CD14-positive monocyte (primary cell): ENCODE measurements at regions not wholly inside any gene's neighbourhood (a gene's known extent, or its start where the extent isn't known, plus 50 kb on each side); places are given as distances from the start of the nearest gene placed in this dataset.

Experiments used
- DNase-seq, 3 donors: peaks; one replicate each; pipeline ENCODE4 v3.0.0-alpha.2; 2011 to 2022
- H2AFZ ChIP-seq: 2 replicates; pipeline ENCODE4 v1.6.0; 2012; ENCODE audit warnings: mild to moderate bottlenecking, low read depth, low read length, inconsistent platforms; ENCODE audit not compliant: insufficient read depth, poor library complexity, severe bottlenecking
- H3K27ac ChIP-seq, 2 donors: 1 replicate in 1 of 2; 2 replicates in 1 of 2; pipeline ENCODE4 v1.5.1; 2012 to 2013; ENCODE audit warnings: low read length in 2 of 2, control low read depth in 1 of 2, inconsistent platforms in 1 of 2, low read depth in 1 of 2, mild to moderate bottlenecking in 1 of 2
- H3K27me3 ChIP-seq, 2 donors: one replicate each; pipeline versions ENCODE4 v1.6.0 to v1.6.1; 2011 to 2013; ENCODE audit warnings: low read length in 2 of 2; ENCODE audit not compliant: control insufficient read depth in 2 of 2, insufficient read depth in 2 of 2
- H3K36me3 ChIP-seq, 2 donors: replicated peaks in 1 of 2; 1 replicate in 1 of 2; 2 replicates in 1 of 2; pipeline versions ENCODE4 v1.5.1 to v1.6.1; 2012 to 2013; ENCODE audit warnings: low read length in 2 of 2, control low read depth in 1 of 2, inconsistent platforms in 1 of 2, mild to moderate bottlenecking in 1 of 2; ENCODE audit not compliant: insufficient read depth in 2 of 2, control insufficient read depth in 1 of 2
- H3K4me1 ChIP-seq, 2 donors: 1 replicate in 1 of 2; 2 replicates in 1 of 2; pipeline versions ENCODE4 v1.5.1 to v1.6.1; 2012 to 2013; ENCODE audit warnings: low read length in 2 of 2, control low read depth in 1 of 2, inconsistent platforms in 1 of 2, mild to moderate bottlenecking in 1 of 2, moderate library complexity in 1 of 2; ENCODE audit not compliant: insufficient read depth in 2 of 2, control insufficient read depth in 1 of 2
- H3K4me2 ChIP-seq: replicated peaks from 2 replicates; pipeline ENCODE3; 2012; ENCODE audit warnings: low read length, moderate library complexity, mild to moderate bottlenecking; ENCODE audit not compliant: poor library complexity, severe bottlenecking; ENCODE audit errors: extremely low read depth
- H3K4me3 ChIP-seq, 3 experiments: fragments of 200-600 bp in 1 of 3; sonication (generic) in 1 of 3; replicated peaks in 1 of 3; 1 replicate in 2 of 3; 2 replicates in 1 of 3; pipeline ENCODE4 v1.5.1; 2011 to 2013; ENCODE audit warnings: low read length in 3 of 3, mild to moderate bottlenecking in 3 of 3, control low read depth in 2 of 3, low read depth in 2 of 3, inconsistent platforms in 1 of 3, moderate library complexity in 1 of 3
- H3K79me2 ChIP-seq: 2 replicates; pipeline ENCODE4 v1.6.0; 2012; ENCODE audit warnings: mild to moderate bottlenecking, control low read depth, inconsistent platforms, low read length, moderate library complexity; ENCODE audit not compliant: insufficient read depth
- H3K9ac ChIP-seq: 2 replicates; pipeline ENCODE4 v1.6.0; 2017; ENCODE audit warnings: low read length, mild to moderate bottlenecking; ENCODE audit not compliant: insufficient read depth, poor library complexity, severe bottlenecking
- H3K9me3 ChIP-seq, 2 donors: replicated peaks in 1 of 2; 1 replicate in 1 of 2; 2 replicates in 1 of 2; pipeline versions ENCODE4 v1.5.1 to v1.6.1; 2012 to 2013; ENCODE audit warnings: low read length in 2 of 2, control low read depth in 1 of 2; ENCODE audit not compliant: control insufficient read depth in 1 of 2, insufficient read depth in 1 of 2
- H4K20me1 ChIP-seq: 2 replicates; pipeline ENCODE4 v1.6.0; 2012; ENCODE audit warnings: mild to moderate bottlenecking, low read length, control low read depth, moderate library complexity; ENCODE audit not compliant: insufficient read depth
- H3K27ac Mint-ChIP-seq, 7 donors: one replicate each; pipeline ENCODE4 v1.8.0; 2020; ENCODE audit warnings: mild to moderate bottlenecking in 7 of 7, mixed read lengths in 7 of 7, moderate library complexity in 6 of 7, inconsistent platforms in 2 of 7
- H3K27me3 Mint-ChIP-seq, 3 donors: one replicate each; pipeline ENCODE4 v1.8.0; 2021 to 2022; ENCODE audit warnings: low read depth in 3 of 3, mild to moderate bottlenecking in 3 of 3, mixed read lengths in 3 of 3, moderate library complexity in 3 of 3, inconsistent platforms in 1 of 3
- H3K36me3 Mint-ChIP-seq, 2 donors: one replicate each; pipeline ENCODE4 v1.8.0; 2020; ENCODE audit warnings: mixed read lengths in 2 of 2, inconsistent platforms in 1 of 2, mild to moderate bottlenecking in 1 of 2
- H3K4me1 Mint-ChIP-seq: one replicate; pipeline ENCODE4 v1.8.0; 2020; ENCODE audit warnings: mild to moderate bottlenecking, mixed read lengths
- H3K4me3 Mint-ChIP-seq, 2 donors: one replicate each; pipeline ENCODE4 v1.8.0; 2020; ENCODE audit warnings: mild to moderate bottlenecking in 2 of 2, mixed read lengths in 2 of 2, moderate library complexity in 1 of 2
- H3K9me3 Mint-ChIP-seq, 7 donors: one replicate each; pipeline ENCODE4 v1.8.0; 2020 to 2022; ENCODE audit warnings: mixed read lengths in 7 of 7, mild to moderate bottlenecking in 6 of 7, moderate library complexity in 6 of 7, inconsistent platforms in 2 of 7
- CTCF ChIP-seq: fragments of 200-600 bp; IDR thresholded peaks from one replicate; pipeline ENCODE4 v1.8.0; 2022; ENCODE audit warnings: antibody characterized with exemption, mild to moderate bottlenecking
- WGBS: methylation state at CpG from one replicate; pipeline ENCODE4 v1.1.5; 2013; ENCODE audit warnings: missing lambda C conversion rate; ENCODE audit not compliant: insufficient coverage; 5-methylcytosine and 5-hydroxymethylcytosine counted together
- intact Hi-C, 2 donors: fragments of 100-400 bp; cut with micrococcal nuclease; formaldehyde crosslinking; loops; one replicate each; pipeline versions ENCODE4 v1.15.0 to v1.15.1; 2023

GRCh38 chr1:166351676-166352075 lies 184.9 kb upstream of the FAM78B start:
- no peak overlapping the region for H2AFZ ChIP-seq
- H3K27me3 ChIP-seq: no peaks in the 10 kb centered on the region
- H3K4me2 ChIP-seq: no peak overlapping the region
- H3K9ac ChIP-seq: no peak overlapping the region
- no peaks in the 10 kb centered on the region for H4K20me1 ChIP-seq
- H3K27ac Mint-ChIP-seq: no peak overlapping the region
- no peak overlapping the region for H3K27ac ChIP-seq
- TF ChIP-seq CTCF: no peak
- H3K4me3 ChIP-seq: no peak overlapping the region
- no peak for DNase-seq
- no peaks in the 10 kb centered on the region for H3K9me3 ChIP-seq
- intact Hi-C loops: no loop called here
- no peaks in the 10 kb centered on the region for H3K36me3 Mint-ChIP-seq
- peaks cover 0 to 9% (median 0%) of the 10 kb centered on the region in 7 donors for H3K9me3 Mint-ChIP-seq
- peaks cover 0 to 8% (median 0%) of the 10 kb centered on the region in 3 donors for H3K27me3 Mint-ChIP-seq
- H3K4me1 ChIP-seq: no peaks in the 10 kb centered on the region
- H3K79me2 ChIP-seq: no peaks in the 10 kb centered on the region
- no peaks in the 10 kb centered on the region for H3K4me1 Mint-ChIP-seq
- no peak overlapping the region for H3K4me3 Mint-ChIP-seq
- no peaks in the 10 kb centered on the region for H3K36me3 ChIP-seq
- 83% methylated on average over 1 of the region's 1 CpG for WGBS

- peaks cover 0 to 5% (median 0%) of the 10 kb centered on the region in 7 donors for H3K9me3 Mint-ChIP-seq
Measured at GRCh38 chr1:166353213-166353612, 186.4 kb upstream of the FAM78B start.

More at GRCh38 chr1:166353213-166353612, 186.4 kb upstream of the FAM78B start:
- DNase-seq: no peak
- intact Hi-C loops: no loop called here
- H2AFZ ChIP-seq: no peak overlapping the region
- Mint-ChIP-seq H3K27me3 (peaks cover 0 to 8% (median 0%) of the 10 kb centered on the region in 3 donors), H3K4me1 (no peaks in the 10 kb centered on the region), H3K4me3 (no peak overlapping the region), H3K36me3 (no peaks in the 10 kb centered on the region), H3K27ac (no peak overlapping the region)
- no peaks in the 10 kb centered on the region for H3K36me3 ChIP-seq
- no peak overlapping the region for H3K4me2 ChIP-seq
- no peaks in the 10 kb centered on the region for H3K9me3 ChIP-seq
- TF ChIP-seq CTCF: no peak
- H3K9ac ChIP-seq: no peak overlapping the region
- H3K79me2 ChIP-seq: no peaks in the 10 kb centered on the region
- 100% methylated on average over 1 of the region's 3 CpGs for WGBS
- H4K20me1 ChIP-seq: no peaks in the 10 kb centered on the region
- H3K4me3 ChIP-seq: no peak overlapping the region
- H3K27ac ChIP-seq: no peak overlapping the region
- H3K4me1 ChIP-seq: no peaks in the 10 kb centered on the region
- no peaks in the 10 kb centered on the region for H3K27me3 ChIP-seq
